Activated CD4-positive, alpha-beta T cell treated with anti-CD3 and anti-CD28 coated beads, Interleukin-2, amount 50 U/mL, for 48 hours (primary cell): ENCODE measurements at regions not wholly inside any gene's neighbourhood (a gene's known extent, or its start where the extent isn't known, plus 50 kb on each side); places are given as distances from the start of the nearest gene placed in this dataset.
A peak's percentile ranks its signal among the peaks of the same experiment; 100 is the strongest.
"Not testable (repeated sequence)": the region's sequence is repeated elsewhere in the genome, so short reads cannot be mapped to it uniquely, and the experiment has no call there.

Source experiments
- DNase-seq, 2 experiments: peaks; one replicate each; pipeline ENCODE4 v3.0.0-alpha.2; 2020

GRCh38 chr15:20055921-20056320, 485.7 kb downstream of the GOLGA6L6 start:
- not testable (repeated sequence) for DNase-seq

DNA sequence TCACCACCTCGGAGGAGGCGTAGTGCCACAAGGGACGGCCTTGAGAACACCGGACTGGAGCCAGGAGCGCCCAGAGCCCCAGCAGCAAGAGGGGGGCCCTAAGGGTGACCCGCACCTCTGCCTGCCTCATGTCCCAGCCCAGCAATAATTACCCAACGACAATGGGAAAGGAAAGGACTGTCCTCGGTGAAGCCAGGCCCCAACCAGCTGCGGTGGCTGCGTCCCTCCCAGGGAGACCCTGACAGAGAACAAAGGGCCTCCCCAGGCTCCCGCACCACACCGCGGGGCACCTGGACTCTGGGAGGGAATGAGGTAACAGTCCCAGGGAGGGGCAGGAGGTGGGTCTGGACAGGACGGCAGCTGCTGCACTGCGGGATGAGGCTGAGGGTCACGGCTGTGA, 493.4 kb downstream of the GOLGA6L6 start:
- not testable (repeated sequence) for DNase-seq

DNA sequence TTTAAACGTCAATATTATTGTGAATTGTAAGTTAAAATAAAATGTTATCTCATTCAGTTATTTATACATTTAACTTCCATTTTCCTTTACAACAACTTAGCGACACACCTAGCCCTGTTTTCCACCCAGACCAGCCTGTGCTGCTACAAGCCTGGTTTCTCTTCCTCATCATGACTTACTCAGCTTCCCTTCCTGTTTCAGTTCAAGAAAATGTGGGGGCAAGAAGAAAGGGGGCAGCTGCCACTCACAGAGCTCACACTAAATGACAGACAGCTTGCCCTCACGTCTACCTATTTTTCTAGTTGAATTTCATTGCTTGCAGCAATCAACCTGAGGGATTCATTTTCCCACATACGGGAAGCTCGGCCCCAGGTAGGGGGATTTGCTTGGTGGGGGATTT, 496.4 kb downstream of the GOLGA6L6 start:
- not testable (repeated sequence) for DNase-seq

DNA sequence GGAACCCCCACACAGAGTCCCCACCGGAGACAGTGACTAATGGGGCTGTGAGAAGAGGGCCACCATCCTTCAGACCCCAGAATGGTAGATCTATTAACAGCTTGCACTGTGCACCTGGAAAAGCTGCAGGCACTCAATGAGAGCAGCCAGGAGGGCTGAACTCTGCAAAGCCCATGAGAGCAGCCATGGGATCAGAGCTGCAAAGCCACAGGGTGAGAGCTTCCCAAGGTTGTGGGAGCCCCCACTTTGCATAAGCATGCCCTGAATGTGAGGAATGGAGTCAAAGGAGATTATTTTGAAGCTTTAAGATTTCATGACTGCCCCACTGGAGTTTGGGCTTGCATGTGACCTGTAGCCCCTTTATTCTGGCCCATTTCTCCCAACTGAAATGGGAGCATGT, 500.9 kb downstream of the GOLGA6L6 start:
- not testable (repeated sequence) for DNase-seq

DNA sequence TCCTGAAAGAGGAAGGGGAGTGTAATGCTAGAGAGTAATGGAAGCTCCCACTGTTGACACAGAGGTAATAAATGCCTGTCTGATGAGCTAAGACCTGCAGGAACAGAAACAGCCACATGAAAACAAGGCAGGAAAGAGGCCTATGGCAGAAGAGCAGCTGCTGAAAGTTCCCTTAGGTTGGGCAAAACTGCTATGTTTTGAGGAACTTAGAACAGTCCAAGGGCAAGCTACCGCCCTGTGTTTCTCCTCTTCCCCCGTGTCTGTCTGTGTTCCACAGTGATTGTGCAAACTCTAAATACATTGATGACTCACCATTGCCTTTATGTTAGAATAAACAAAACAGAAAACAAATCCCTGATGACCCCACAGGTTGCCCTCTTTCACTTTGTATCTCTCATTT, 516.6 kb downstream of the GOLGA6L6 start:
- DNase-seq = not testable (repeated sequence)

- not testable (repeated sequence) for DNase-seq
Observed at GRCh38 chr15:20022349-20022748, 519.3 kb downstream of the GOLGA6L6 start.

DNA sequence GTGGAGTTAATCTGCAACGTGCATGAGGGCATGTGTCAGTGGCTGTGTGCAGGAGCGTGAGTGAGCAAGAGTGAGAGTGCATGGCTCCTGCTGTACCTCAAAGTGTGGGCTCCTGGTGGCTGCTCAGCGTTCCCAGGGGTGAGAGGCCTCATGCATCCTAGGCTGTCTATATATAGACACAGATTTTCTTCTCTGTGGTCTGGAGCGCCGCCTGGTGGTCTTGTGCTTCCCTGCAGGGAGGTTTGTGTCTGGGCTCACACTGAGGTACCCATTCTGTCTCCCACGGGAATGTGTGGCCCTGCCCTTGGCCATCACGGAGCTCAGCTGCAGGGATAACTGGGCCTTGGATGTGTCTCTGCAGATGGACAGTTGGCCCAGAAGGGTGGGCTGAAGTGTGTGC, 520.2 kb downstream of the GOLGA6L6 start:
- DNase-seq = not testable (repeated sequence)

- not testable (repeated sequence) for DNase-seq
Observed at GRCh38 chr15:20020588-20020987, 521.0 kb downstream of the GOLGA6L6 start.

- not testable (repeated sequence) for DNase-seq
Observed at GRCh38 chr15:20019758-20020157, 521.8 kb downstream of the GOLGA6L6 start.

- not testable (repeated sequence) for DNase-seq
Observed at GRCh38 chr15:20017581-20017980, 524.0 kb downstream of the GOLGA6L6 start.

DNA sequence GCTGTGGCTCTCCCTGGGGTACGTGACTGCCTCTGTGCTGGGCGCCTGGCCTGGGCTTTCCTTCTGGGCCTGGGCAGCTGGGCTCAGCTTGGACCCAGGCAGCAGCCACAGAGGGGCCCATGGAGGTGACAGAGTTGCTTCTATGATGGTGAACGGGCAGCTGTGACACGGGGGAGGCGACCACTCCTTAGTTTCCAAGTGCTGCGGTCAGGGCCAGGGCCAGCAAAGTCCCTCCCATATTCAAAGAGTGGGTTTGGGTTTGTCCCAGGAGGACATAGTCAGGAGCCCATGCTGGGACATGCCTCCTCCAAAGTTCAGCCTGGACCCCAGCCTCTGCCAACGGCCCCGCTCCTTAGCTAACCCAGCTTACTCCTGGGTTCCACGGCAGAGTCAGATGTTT, 524.7 kb downstream of the GOLGA6L6 start:
- not testable (repeated sequence) for DNase-seq

DNA sequence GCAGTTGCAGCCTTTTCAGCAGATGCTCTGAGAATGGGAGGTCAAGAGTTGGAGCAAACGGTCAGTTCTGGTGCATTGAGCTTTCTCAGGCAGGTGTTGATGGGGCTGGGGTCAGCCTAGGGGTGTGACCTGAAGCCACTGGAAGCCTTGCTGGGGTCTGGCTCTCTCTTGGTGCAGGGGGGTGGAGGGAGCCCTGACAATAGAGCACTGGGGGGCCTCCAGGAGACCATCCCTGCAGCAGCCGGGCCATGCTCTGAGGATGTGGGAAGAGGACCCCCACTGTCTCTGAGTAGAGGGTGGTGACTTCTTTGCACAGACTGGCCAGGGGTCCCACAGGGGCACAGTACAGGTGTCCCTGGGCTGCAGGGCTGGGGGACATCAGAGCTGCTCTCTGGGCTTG, 528.8 kb downstream of the GOLGA6L6 start:
- DNase-seq = not testable (repeated sequence)

DNA sequence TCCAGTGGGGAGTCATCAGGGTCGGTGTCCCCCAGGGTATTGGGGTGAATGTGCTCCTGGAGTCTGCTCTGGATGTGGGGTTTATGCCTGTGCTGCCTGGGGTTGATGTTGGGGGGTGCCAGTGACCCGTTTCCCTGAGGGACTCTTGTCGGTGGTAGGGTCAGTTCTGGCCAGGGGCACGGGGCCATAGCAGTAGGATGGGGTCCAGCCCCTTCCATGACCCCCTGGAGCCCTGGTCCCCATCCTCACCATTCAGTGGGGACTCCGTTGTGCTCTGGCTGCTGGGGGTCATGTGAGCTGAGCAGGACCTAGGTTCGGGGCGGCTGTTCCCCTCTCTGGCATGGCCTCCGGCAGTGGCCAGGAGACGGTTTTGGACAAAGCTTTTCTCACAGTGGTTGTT, 530.8 kb downstream of the GOLGA6L6 start:
- DNase-seq = not testable (repeated sequence)

- DNase-seq = not testable (repeated sequence)
Observed at GRCh38 chr15:20009619-20010018, 532.0 kb downstream of the GOLGA6L6 start.

GRCh38 chr15:20007338-20007737, 534.3 kb downstream of the GOLGA6L6 start:
- DNase-seq = not testable (repeated sequence)

- not testable (repeated sequence) for DNase-seq
Observed at GRCh38 chr15:20003471-20003870, 538.1 kb downstream of the GOLGA6L6 start.

- DNase-seq = not testable (repeated sequence)
Observed at GRCh38 chr15:20002560-20002959, 539.0 kb downstream of the GOLGA6L6 start.

DNA sequence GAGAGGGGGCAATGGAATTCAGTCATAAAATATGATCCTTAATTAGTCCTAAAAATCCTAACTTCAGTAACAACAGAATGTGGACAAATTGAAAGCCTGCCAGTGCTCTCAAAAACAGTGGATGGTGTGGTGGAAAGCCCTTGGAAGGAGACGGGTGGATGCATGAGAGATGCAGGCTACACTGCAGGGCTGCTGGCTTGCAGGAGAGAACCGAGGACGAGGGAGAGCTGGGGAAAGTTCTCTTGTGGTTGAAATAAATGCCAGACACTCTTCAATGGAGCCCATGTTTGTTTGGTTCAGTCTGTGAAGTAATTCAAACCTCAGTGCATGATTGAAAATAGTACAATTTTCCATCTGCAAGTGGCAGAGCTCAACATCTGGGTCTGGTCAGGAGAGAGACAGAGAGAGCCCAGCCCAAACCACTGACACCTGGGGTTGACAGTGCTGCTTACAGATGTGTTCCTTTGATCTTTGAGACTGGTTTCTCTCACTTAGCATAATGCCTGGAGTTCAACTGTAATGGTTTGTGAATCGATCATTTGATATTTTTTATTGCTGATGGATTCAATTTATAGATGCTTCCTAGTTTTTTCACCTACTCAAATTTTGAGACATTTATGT, 544.9 kb downstream of the GOLGA6L6 start:
- DNase-seq = not testable (repeated sequence)

DNA sequence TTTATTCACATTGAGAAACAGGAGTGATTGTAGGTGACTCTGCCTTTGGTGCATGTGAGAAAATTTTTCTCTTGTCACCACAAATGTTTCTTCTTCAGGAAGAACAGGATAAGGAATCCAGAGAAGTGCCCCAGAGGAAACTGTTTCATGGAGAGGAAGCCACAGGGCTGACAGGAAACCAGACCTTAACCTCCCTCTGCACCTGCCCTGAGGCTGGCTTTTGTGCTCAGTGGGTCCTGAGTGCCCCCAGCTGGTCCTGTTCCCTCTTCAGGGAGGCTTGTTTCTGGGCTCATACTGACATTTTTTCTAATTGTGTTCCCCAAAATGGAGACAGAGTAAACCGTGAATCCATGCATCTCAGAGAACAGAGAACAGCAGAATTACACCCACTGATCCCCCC, 546.3 kb downstream of the GOLGA6L6 start:
- DNase-seq = not testable (repeated sequence)

DNA sequence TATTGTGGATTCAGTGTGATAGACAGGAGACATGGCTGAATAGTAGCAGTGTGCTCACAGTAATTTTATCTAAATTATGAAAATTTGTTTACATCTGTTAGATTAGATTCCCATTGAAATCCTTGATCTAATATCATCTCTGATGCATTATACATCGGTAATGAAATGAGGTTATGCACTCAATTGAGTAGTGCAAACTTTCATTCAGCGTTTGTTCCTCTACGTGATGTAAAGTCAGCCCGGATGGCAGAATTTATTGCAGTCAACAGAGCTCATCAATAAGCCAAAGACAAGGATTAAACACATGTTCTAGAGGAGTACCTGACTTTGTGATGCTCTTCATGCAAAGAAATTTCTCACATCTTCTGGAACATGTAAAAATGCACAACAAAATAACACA, 549.2 kb downstream of the GOLGA6L6 start:
- DNase-seq = no peak

- DNase-seq = no peak
Observed at GRCh38 chr15:19988094-19988660, 553.4 kb downstream of the GOLGA6L6 start.

DNA sequence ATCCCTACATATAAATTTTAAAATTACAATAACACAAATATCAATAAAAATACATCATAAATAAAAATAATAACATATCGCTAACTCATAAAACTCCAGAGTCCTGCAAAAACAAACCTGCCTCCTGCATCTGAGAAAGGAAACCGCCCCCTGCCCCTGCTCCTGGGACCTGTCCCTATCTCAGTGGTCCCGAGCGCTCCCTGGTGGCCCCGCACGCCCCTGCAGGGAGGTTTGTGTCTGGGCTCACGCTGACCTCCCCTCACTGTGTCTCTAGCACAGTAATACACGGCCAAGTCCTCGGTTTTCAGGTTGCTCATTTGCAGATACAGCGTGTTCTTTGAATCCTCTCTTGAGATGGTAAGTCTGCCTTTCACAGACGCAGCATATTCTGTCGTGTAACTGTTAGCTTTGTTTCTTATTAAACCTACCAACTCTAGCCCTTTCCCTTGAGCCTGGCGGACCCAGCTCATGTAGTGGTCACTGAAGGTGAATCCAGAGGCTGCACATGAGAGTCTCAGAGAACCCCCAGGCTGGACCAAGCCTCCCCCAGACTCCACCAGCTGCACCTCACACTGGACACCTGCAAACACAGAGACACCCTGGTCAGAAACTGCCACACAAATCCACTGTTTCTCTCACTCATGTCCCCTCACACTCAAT, 554.1 kb downstream of the GOLGA6L6 start:
- peak in 1 of 2 experiments; percentile 2 for DNase-seq

- no peak for DNase-seq
Observed at GRCh38 chr15:19984101-19984500, 557.5 kb downstream of the GOLGA6L6 start.

- DNase-seq = no peak
Observed at GRCh38 chr15:19974998-19975397, 566.6 kb downstream of the GOLGA6L6 start.
